Cardiac muscle cell (in vitro differentiated cells and primary cell): ENCODE measurements at regions not wholly inside any gene's neighbourhood (a gene's known extent, or its start where the extent isn't known, plus 50 kb on each side); places are given as distances from the start of the nearest gene placed in this dataset.

Experiments used
- DNase-seq, 2 donors: peaks; one replicate each; pipeline versions ENCODE4 v3.0.0 to v3.0.0-alpha.2; 2010 to 2017; ENCODE audit warnings: low read depth in 1 of 2, low spot score in 1 of 2
- H3K27ac ChIP-seq: fragments of 200-600 bp; sonication (generic); 2 replicates; pipeline ENCODE4 v1.5.1; 2016
- H3K27me3 ChIP-seq: fragments of 200-600 bp; sonication (generic); 2 replicates; pipeline ENCODE4 v1.6.0; 2016; ENCODE audit warnings: control low read depth
- H3K36me3 ChIP-seq: fragments of 200-600 bp; sonication (generic); 2 replicates; pipeline ENCODE4 v1.5.1; 2016; ENCODE audit warnings: control low read depth
- H3K4me1 ChIP-seq: fragments of 200-600 bp; sonication (generic); 2 replicates; pipeline ENCODE4 v1.8.1; 2017; ENCODE audit warnings: low read depth, mild to moderate bottlenecking, mixed run types
- H3K4me3 ChIP-seq: fragments of 200-600 bp; sonication (generic); 2 replicates; pipeline ENCODE4 v1.5.1; 2016; ENCODE audit warnings: mild to moderate bottlenecking
- H3K9me3 ChIP-seq: fragments of 200-600 bp; sonication (generic); 2 replicates; pipeline ENCODE4 v1.5.1; 2017; ENCODE audit warnings: low read depth, mild to moderate bottlenecking, control low read depth
- CTCF ChIP-seq: IDR thresholded peaks from 2 replicates; pipeline ENCODE4 v1.5.1; 2012; ENCODE audit warnings: low read depth, mild to moderate bottlenecking, low read length

- no peak for TF ChIP-seq CTCF
- peak in 1 of 2 donors; percentile 96 for DNase-seq
- H3K4me1 ChIP-seq, result no peaks in the 10 kb centered on the region
- H3K9me3 ChIP-seq, result no peaks in the 10 kb centered on the region
- H3K27ac ChIP-seq, result no peak overlapping the region
- no peaks in the 10 kb centered on the region for H3K36me3 ChIP-seq
- H3K27me3 ChIP-seq, result peaks cover 3% of the 10 kb centered on the region
- H3K4me3 ChIP-seq, result no peak overlapping the region
Measured at GRCh38 chr15:70486451-70487386, 276.6 kb downstream of the UACA start.

- DNase-seq, result no peak
- Histone ChIP-seq H3K4me3 (no peak overlapping the region), H3K36me3 (no peaks in the 10 kb centered on the region), H3K27ac (no peak overlapping the region), H3K27me3 (peaks cover 3% of the 10 kb centered on the region), H3K9me3 (no peaks in the 10 kb centered on the region), H3K4me1 (no peaks in the 10 kb centered on the region)
- TF ChIP-seq CTCF, result no peak
Measured at GRCh38 chr15:70486012-70486411, 277.3 kb downstream of the UACA start.

GRCh38 chr15:70484993-70485392 lies 278.4 kb downstream of the UACA start:
- no peak for DNase-seq
- no peak overlapping the region for H3K27ac ChIP-seq
- H3K36me3 ChIP-seq, result no peaks in the 10 kb centered on the region
- H3K4me3 ChIP-seq, result no peak overlapping the region
- peaks cover 3% of the 10 kb centered on the region for H3K27me3 ChIP-seq
- no peak for TF ChIP-seq CTCF
- no peaks in the 10 kb centered on the region for H3K4me1 ChIP-seq
- H3K9me3 ChIP-seq, result no peaks in the 10 kb centered on the region

DNA sequence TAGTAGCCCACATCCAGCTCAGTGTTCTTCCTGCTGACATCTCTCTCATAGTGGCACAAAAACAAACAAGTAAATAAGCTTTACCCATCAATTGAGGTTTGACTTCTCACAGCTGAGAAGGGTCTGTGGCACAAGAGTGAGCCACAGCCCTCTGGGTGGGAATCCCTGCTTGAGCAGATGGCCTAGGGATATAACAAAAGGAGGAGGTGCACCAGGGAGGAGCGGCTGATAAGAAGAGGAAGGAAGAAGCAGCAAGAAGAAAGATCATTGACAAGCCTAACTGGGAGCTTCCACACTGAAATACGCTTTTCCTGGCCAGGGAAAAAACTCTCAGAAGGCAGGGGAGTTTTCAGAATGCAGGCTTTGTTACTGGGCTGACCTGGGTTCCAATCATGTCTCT lies 279.8 kb downstream of the UACA start:
- DNase-seq, result no peak
- peaks cover 3% of the 10 kb centered on the region for H3K27me3 ChIP-seq
- H3K27ac ChIP-seq, result no peak overlapping the region
- H3K4me1 ChIP-seq, result no peaks in the 10 kb centered on the region
- TF ChIP-seq CTCF, result no peak
- no peaks in the 10 kb centered on the region for H3K9me3 ChIP-seq
- H3K4me3 ChIP-seq, result no peak overlapping the region
- H3K36me3 ChIP-seq, result no peaks in the 10 kb centered on the region

DNA sequence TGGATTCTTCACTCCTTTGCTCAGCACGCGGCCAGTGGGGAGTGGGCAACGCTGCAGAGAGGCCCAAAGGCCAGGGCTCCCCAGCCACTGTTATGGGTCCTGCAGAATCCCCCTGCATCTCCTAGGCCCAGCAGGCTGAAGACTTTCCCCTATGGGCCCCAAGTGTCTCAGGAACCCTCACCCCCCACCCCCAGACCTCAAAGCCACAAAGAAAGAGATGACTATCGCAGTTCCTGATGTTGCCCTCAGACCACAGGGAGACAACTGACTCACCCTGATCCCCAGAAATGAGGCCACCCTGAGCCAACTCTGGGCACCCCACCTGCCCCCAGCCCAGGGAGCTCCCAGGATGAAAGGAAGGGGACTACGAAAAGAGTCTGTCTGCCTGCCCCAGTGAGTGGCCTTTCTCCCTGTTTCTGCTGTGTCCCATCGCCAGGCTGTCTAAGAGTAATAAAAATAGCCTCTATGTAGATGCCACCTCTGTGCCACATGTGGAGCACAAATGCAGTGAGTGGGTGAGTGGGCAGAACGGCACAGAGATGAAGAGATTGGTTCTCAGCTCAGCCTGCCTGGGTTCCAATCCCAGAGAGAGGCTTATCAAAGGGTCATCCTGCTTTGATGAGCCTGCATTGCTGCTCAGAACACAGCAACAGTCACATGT lies 283.0 kb downstream of the UACA start:
- Histone ChIP-seq H3K36me3 (no peaks in the 10 kb centered on the region), H3K4me3 (no peak overlapping the region), H3K9me3 (no peaks in the 10 kb centered on the region), H3K27me3 (no peaks in the 10 kb centered on the region), H3K4me1 (no peaks in the 10 kb centered on the region), H3K27ac (no peak overlapping the region)
- no peak for DNase-seq
- no peak for TF ChIP-seq CTCF
